Peyer's patch (tissue), 4 donors: ENCODE measurements at regions not wholly inside any gene's neighbourhood (a gene's known extent, or its start where the extent isn't known, plus 50 kb on each side); places are given as distances from the start of the nearest gene placed in this dataset.

Experiments
- POLR2A ChIP-seq, 2 donors: fragments of 450-650 bp; IDR thresholded peaks; one replicate each; pipeline ENCODE4 v1.5.1; 2017; ENCODE audit warnings: antibody characterized with exemption in 2 of 2, mild to moderate bottlenecking in 2 of 2, moderate library complexity in 2 of 2
- TF ChIP-seq, protein P1 (sequence below), 6 experiments: fragments of 450-650 bp in 4 of 6; fragments of 200-600 bp in 2 of 6; sonication (generic) in 1 of 6; IDR thresholded peaks; one replicate each; pipeline ENCODE4 v1.5.1; 2017 to 2019; ENCODE audit warnings: antibody characterized with exemption in 6 of 6, mild to moderate bottlenecking in 3 of 6, moderate library complexity in 1 of 6

GRCh38 chr1:29998686-29999085 lies 724.7 kb downstream of the MATN1 start:
- TF ChIP-seq, protein P1, sequence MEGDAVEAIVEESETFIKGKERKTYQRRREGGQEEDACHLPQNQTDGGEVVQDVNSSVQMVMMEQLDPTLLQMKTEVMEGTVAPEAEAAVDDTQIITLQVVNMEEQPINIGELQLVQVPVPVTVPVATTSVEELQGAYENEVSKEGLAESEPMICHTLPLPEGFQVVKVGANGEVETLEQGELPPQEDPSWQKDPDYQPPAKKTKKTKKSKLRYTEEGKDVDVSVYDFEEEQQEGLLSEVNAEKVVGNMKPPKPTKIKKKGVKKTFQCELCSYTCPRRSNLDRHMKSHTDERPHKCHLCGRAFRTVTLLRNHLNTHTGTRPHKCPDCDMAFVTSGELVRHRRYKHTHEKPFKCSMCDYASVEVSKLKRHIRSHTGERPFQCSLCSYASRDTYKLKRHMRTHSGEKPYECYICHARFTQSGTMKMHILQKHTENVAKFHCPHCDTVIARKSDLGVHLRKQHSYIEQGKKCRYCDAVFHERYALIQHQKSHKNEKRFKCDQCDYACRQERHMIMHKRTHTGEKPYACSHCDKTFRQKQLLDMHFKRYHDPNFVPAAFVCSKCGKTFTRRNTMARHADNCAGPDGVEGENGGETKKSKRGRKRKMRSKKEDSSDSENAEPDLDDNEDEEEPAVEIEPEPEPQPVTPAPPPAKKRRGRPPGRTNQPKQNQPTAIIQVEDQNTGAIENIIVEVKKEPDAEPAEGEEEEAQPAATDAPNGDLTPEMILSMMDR (IDR thresholded peaks at IDR 0.05) = no peak
- no peak for TF ChIP-seq POLR2A (IDR thresholded peaks at IDR 0.05)
